A673 (cell line): ENCODE measurements at regions not wholly inside any gene's neighbourhood (a gene's known extent, or its start where the extent isn't known, plus 50 kb on each side); places are given as distances from the start of the nearest gene placed in this dataset.

Source experiments
- CTCF ChIP-seq: fragments of 300-800, 200-600 bp; sonication (generic); conservative IDR thresholded peaks from 2 replicates; pipeline ENCODE4 v1.5.1; 2017; ENCODE audit warnings: low read depth, mild to moderate bottlenecking, antibody characterized with exemption, low read length, moderate library complexity, mixed read lengths
- EZH2 ChIP-seq: fragments of 200-600 bp; sonication (generic); IDR thresholded peaks from 2 replicates; pipeline ENCODE4 v1.6.1; 2017; ENCODE audit warnings: borderline replicate concordance, low read depth, mild to moderate bottlenecking, mixed read lengths, antibody characterized with exemption, low read length; ENCODE audit not compliant: poor library complexity, severe bottlenecking

GRCh38 chr4:58809948-58810347 lies 1699.8 kb upstream of the IGFBP7 start:
- no peak for TF ChIP-seq CTCF
- TF ChIP-seq EZH2 = no peak
